ENCODE measurements at regions not wholly inside any gene's neighbourhood (a gene's known extent, or its start where the extent isn't known, plus 50 kb on each side); places are given as distances from the start of the nearest gene placed in this dataset.
"Not testable (repeated sequence)": the region's sequence is repeated elsewhere in the genome, so short reads cannot be mapped to it uniquely, and the experiment has no call there.

DNA sequence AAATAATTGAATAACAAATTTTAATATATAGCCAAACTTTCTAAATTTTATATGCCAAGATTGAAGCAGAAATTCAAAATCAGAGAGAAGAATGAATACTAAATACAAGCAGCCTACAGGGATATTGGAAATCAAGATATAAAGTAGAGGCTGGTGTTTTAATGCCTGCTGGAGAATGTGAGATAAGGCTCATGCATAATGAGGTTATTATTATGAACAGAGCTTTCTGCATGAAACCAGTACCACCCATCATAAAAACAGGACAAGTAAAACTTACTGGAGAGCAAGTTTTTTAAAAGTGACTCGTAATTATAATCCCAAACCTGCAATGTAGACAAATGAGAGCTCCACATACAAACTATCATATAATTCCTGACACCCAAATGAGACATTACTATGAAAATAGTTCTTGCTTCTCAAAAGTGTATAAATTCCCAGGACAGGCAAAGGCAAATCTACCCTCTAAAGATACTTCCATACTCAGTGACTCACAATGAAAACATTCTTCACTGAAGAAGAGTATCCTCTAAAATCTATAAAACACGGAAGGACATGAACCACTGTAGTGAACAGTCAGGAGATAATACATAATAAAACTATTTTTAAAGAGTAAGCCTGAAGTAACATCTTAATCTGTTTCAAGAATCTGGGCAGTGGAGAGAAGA, 532.0 kb upstream of the GRAMD2B start:
- DNase-seq (ENCODE audit: low read depth, low spot score), result no peak

DNA sequence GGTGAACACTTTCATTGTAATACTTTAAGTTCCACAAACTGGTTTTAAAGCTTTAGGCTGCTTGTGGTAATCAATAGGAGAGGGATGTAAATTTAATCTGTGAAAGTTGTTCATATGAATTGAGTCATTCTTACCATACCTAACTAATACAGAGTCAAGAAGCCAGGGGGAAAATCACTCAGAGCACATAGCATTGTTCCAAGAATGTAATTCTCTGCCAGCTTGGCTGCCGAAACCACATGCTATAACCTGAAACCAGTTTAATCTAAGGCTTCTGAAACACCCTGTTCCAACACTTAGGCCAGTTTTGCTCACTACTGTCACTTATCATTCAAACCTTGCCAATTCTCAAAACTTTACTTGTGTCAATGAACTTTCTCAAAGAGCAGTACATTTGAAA, 528.8 kb upstream of the GRAMD2B start:
- peak; percentile 80 for DNase-seq (ENCODE audit: low read depth, low spot score)

DNA sequence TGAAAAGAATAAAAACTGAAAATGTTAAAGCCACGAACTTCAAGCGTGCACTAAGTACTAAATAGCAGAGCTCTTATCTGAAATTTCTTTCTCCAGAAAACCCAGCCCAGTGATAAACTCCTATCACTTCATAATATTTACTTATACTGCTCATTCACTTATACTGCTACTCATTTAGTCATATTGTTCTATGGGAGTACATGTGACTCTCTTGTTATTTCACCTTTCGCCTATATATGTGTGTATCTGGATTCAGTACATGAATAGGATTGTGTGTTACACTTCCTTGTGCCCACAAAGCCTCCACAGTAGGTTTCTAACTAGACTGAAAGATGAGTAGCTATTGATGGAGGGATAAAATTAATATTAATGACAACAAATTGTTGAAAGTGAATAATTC, 526.8 kb upstream of the GRAMD2B start:
- DNase-seq (ENCODE audit: low read depth, low spot score), result no peak

DNA sequence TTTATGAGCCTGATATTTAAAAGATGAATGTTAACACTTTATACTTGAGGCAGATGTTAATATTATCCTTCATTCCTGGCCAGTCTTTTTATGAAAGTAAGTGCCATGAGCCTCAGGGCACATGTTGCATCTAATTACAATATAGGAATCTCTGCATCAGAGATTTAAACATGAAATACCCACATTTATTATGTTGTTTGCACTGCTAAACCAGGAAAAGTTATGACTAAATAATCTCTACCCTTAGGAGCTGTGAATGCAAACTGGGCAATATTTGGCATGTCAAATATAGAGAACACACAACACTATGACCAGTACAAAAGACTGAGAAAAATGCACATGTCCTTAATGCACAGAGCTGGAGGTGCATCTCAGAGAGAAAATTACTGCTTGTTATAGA, 526.1 kb upstream of the GRAMD2B start:
- no peak for DNase-seq (ENCODE audit: low read depth, low spot score)

DNA sequence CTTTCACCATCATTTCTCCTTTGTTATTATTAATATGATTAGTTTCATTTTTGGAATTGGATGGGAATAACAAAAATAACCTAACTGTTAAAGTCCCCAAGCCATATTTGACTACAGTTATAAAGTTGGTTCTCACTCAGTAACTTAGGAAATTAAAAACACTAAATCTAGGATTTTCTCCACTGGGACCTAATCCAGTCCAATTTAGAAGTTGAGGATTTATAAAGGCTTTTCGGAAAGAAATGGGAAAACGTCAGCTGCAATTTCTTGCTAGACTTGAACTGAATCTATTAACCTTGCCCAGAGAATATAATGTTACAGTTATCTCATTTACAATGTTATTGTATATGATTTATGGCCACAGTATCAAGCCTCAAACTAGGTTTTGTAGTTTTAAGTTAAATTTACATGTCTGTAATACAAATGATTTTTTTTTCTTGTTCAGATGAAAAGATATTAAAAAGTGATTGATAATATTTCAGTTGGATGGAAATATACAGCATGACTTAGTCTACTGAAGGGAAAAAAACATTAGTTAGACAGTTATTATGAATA, 524.3 kb upstream of the GRAMD2B start:
- no peak for DNase-seq (ENCODE audit: low read depth, low spot score)

DNA sequence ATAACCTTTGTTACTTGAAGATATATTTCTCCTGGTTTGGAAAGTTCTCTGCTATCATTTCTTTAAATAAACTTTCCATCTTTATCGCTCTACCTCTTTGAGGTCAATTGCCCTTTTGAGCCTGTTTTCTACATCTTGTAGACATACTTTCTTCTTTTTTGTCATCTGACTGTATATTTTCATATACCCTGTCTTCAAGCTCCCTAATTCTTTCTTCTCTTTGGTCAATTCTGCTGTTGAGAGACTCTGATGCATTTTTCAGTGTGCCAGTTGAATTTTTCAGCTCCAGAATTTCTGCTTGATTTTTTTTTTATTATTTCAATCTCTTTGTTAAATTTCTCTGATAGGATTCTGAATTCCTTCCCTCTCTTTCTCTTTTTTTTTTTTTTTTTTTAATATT, 511.2 kb upstream of the GRAMD2B start:
- no peak for DNase-seq (ENCODE audit: low read depth, low spot score)

DNA sequence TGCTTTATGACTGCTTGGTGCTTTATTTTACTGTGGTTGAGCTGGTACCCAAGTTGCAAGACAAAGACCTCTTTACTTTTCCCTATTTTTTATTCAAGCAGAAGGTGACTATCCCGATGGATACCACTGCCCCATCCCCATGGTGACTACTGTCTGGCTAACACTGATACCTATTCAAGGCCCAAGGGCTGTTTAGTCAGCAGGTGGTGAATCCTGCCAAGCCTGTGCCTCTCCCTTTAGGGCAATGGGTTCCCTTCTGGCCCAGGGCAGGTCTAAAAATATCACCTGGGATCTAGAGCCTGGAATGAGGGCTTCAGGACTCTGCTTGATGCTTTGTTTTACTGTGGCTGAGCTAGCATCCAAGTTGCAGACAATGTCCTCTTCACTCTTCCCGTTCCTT, 510.0 kb upstream of the GRAMD2B start:
- no peak for DNase-seq (ENCODE audit: low read depth, low spot score)

DNA sequence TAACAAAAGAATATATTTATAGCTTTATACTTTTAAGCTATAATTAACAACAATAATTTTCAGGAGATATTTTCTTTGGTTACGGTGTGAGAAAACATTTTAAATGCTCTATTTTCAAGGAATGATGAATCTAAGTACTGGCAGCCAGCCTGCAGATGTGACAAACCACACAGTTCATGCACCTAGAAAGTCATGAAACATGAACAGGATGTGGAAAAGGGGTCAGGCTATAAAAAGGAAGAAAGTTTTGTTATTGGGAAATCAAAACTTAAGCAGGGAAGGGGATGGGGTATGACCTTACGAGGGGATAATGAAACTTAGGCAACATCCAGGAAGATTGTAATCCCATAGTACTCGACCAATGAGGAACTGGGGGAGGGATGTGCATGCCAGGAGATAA, 508.7 kb upstream of the GRAMD2B start:
- DNase-seq (ENCODE audit: low read depth, low spot score), result no peak

DNA sequence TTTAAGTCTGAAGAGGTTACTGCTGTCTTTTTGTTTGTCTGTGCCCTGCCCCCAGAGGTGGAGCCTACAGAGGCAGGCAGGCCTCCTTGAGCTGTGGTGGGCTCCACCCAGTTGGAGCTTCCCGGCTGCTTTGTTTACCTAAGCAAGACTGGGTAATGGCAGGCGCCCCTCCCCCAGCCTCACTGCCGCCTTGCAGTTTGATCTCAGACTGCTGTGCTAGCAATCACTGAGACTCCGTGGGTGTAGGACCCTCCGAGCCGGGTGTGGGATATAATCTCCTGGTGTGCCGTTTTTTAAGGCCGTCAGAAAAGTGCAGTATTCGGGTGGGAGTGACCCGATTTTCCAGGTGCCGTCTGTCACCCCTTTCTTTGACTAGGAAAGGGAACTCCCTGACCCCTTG, 499.3 kb upstream of the GRAMD2B start:
- DNase-seq (ENCODE audit: low read depth, low spot score), result not testable (repeated sequence)

DNA sequence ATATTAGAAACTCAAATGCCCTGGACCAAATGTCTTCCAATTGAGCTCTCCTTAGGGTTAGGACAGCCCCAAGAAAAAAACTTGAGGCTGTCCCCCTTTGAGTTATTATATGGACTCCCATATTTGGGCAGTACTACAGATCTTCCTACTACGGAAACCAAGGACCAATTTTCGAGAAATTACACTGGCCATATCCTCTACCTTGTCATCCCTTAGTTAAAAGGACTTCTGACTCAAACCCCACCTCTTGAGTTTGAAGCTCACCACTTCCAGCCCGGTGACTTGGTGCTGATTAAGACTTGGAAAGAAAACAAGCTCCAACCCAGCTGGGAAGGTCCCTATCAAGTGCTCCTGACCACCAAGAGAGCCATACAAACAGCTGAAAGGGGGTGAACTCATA, 497.0 kb upstream of the GRAMD2B start:
- no peak for DNase-seq (ENCODE audit: low read depth, low spot score)

DNA sequence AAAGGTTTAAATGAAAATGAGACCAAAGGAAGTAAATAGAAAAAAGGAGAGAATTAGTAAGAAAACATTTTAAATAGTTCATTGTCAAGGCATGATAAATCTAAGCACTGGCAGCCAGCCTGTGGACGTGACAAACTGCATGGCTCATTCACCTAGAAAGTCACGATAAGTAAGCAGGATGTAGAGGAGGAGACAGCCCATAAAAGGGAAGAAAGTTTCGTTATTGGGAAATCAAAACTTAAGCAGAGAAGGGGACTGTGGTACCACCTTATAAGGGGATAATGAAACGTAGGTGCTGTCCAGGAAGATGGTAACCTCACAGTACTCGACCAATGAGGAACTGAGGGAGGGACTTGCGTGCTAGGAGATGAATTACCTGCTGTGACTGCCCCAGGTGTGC, 494.5 kb upstream of the GRAMD2B start:
- peak; percentile 4 for DNase-seq (ENCODE audit: low read depth, low spot score)

DNA sequence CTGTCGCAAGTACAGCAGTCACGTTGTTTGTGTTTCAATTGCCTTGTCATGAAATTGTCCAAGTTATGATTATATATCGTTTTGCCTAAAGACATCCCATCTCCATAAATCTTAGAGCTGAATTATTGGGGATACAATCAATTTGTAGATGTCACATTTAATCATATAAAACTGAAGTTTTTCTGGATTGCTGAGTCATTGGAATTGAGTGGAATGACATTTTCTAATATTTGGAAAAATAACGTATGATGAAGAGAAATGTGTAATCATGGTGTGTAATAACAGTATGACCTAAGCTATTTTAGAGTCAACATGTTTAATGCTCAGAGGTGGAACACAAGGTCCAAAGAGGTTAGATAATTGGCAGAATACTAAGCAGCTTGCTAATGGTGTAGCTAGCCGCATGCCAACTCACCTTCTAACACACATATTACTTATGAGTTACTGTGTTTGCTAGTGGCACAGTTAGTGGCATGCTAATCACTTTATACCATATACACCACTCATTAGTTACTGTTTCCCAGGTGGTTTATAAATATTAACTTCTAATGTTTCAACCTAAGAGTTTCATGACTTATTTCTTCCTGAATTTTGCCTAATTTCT, 473.1 kb upstream of the GRAMD2B start:
- no peak for DNase-seq (ENCODE audit: low read depth, low spot score)

DNA sequence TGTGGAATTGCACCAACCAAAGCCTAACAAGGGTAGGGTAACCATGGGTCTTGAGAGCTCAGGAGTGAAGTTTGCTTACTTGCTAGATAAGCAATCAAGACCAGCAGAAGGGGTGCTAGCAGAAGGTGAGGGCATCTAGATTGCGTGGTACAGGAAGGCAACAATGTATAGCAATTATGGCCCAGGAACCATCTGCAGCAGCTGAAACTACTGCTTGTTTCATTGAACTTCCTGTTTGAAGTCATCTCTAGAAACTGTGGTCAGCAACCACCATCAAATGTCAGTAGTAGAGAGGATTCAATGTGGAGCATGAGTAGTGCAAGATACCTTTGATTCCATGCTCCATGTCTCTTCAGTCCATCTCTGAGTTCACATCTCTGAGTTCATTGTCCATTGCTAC, 462.1 kb upstream of the GRAMD2B start:
- DNase-seq (ENCODE audit: low read depth, low spot score), result no peak

DNA sequence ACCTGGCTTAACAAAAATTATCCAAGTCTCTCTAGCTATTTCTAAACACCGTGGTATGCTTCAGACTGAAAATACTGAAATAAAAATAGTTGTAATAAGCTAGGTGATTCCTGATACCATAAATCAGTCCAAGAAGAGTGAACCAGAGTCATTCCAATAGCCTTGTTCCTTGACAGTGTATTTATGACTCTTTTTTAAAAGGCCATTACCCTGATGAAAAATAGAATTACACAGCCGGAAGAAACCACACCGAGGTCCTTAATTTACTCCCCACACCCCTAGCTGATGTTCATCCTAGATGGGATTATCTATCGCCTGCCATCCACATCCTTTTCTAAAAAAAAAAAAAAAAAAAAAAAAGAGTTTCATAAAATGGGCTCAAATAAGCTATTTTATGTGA, 457.6 kb upstream of the GRAMD2B start:
- DNase-seq (ENCODE audit: low read depth, low spot score), result no peak

DNA sequence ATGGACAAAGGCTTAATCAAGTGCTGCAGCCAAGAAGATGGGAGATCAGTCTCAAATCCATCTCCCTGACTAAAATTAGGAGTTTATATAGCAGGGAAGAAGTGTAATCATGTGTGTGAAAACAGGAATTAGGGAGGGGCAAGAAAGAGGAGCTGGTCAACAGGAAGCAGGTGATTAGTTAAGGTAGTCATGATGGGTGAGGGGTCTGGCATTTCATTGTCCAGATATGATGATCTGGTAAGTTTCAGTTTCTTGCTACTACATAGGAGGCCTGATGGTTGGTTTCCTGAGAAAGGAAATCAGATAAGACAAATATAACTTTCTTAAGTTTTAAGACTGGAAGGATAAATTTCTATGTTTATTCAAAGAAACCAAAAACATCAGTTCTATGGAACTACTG, 455.6 kb upstream of the GRAMD2B start:
- DNase-seq (ENCODE audit: low read depth, low spot score), result no peak

DNA sequence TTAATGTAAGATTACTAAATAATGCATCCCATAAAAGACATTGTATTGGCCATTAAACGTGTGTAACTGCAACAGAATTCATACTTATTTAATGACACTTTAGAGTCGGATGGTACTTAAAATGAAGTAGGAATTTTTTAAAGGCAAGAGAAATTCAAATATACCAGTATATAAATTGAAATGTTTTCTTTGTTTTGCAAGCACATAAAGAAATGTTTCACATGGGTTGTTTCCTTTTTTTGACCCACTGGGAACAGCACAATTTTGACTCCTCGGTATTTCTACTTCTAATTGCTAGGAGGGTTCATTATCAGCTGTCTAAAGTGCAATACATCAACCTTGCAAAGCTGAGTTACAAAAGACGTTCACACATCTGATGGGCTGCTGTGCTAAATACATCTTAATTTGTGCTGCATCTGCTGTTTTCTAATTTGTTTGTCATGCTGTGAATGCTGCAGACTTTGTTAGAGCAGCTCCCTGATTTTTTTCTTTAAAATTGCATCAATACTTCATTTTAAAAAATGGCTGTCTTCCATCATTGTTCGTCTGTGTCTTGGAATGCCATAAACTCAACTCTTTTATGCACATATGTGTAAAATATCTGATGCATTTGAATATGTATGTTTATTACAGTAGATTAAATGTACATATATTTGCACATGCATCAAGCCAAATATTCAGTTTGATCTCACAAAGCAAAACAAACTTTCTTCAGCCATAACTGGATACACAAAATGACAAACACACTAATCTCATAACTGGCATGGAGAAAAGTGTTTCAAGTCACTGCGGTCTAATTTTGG, 454.0 kb upstream of the GRAMD2B start:
- no peak for DNase-seq (ENCODE audit: low read depth, low spot score)

DNA sequence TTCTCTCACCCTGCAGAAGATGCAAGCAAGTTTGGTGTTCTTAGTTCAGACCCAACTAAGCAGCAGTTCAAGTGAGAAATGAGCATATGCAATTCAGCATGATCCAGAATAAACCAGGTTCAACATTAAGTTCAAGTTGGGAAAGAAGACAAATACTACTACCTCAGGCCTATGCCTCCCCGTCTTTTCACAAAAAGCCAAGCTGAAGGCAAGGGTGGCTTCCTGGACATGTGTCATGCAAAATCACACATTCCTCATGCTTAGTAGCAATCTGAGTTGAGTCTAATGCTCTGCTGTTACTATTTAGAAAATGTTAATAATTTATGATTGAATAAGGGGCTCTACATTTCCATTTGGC, 453.4 kb upstream of the GRAMD2B start:
- DNase-seq (ENCODE audit: low read depth, low spot score), result no peak

DNA sequence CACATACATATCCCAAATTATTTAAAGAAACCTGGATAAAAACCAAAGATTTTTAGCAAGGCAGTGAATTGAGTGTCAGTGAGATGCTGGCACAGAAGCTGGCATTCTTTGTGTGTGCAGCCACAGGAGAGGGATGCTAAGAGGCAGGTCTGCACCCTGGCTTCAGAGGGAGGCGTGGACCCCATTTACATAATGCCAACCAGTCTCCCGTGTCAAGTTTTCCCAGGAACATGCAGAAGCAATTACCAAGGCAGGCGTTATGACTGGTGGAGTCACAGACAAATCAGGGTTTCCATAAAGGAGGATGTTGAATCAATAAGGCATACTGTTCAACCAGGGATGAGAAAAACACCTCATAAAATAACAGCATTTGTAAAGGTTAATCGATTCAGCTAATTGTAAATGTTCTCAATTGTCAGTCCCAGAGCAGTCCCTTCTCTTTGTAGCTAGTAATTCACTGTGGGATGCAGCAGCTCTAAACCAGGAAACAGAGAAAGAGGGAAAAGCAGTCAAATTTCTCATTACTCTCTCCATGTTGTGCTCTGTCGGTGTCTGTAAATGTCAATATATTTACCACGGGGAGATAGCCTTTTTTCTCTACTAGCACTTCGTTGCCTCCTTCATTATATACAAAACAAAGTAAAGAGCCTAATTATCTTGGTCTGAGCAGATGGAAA, 452.4 kb upstream of the GRAMD2B start:
- no peak for DNase-seq (ENCODE audit: low read depth, low spot score)

DNA sequence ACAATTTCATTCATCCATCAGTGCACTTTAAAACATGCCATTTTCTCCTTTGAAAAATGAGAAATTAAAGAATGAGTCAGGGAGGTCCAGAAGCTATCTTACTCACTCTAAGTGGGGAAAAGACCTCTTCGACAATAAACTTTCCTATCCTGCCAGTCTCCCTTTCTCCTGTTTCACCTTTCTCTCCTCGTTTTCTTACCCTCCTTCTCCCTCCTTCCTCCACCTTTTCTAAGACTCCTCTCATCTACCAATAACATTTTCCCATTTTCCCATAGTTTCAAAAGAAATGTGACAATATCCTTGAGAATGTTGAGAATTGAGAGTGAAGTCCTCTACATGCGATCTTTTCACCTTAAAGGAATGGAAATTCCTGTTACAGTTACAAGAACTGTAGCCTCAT, 450.5 kb upstream of the GRAMD2B start:
- DNase-seq (ENCODE audit: low read depth, low spot score), result peak; percentile 14

DNA sequence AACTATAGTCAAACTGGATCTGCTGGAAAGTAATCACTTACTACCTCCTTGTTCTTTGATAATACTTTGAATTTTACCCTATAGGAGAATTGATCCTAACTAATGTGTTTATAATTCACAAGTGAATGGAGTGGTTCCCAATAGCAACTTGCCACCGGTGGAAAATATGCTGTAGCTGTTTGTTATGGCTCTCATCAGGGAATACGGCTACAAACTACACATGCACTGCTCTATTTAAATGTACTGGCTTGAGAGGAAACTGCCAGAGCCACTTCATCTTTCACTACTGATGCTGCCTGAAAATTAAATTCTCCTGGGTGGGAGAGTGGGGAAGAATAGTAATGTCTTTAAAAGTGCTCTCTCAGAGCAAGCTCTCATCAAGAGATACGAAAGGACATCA, 448.5 kb upstream of the GRAMD2B start:
- DNase-seq (ENCODE audit: low read depth, low spot score), result no peak

DNA sequence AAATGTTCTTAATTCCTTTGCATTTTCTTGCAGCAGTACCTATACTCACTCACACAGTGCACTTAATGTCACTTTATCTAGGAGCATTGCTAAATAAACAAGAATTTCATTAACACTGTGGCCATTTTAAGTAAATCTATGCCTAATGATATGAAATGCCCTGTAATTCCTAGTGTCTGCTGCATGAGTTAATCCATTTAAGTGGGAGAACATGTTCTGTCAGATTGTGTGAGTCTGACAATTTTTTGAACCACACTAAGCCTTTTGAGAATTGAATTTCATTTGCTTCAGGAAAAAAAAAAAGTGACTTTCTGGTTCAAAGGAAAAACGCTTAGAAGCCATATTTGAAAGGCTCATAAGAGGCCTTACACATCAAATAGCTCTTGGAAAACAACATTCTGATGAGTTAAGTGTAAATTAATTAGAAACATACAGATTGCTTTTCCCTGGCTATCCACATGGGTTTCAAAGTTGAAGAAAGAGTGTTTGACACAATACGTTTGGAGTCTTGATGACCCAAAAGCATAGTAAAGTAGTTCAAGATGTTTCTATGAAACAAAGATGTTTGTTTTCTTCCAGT, 446.7 kb upstream of the GRAMD2B start:
- no peak for DNase-seq (ENCODE audit: low read depth, low spot score)

DNA sequence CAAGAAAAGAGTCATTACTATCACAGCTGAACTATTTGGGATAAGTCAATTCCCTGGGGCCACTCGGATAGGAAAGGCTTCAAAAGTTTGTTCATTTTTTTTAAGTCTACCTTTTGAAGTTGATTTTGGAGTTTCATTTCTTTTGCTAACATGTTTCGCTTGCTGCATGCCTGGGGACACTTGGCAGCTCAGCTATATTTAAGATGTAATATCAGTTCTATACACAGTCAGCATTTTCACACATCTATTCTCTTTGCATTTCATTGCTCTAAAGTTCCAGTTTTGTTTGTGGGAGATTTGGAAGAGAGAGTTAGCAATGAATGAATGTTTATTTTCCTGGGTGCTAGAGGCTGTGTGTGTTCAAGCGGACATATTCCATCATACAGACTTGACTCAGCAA, 445.2 kb upstream of the GRAMD2B start:
- DNase-seq (ENCODE audit: low read depth, low spot score), result no peak
